HL-60 (cell line): ENCODE measurements at regions not wholly inside any gene's neighbourhood (a gene's known extent, or its start where the extent isn't known, plus 50 kb on each side); places are given as distances from the start of the nearest gene placed in this dataset.

Source experiments
- POLR2AphosphoS5 ChIP-seq: IDR thresholded peaks from 2 replicates; pipeline ENCODE4 v1.6.1; 2012; ENCODE audit warnings: low read depth
- TF ChIP-seq, protein P1 (sequence below): IDR thresholded peaks from one replicate; pipeline ENCODE4 v1.5.1; 2011; ENCODE audit warnings: low read length, control low read depth, inconsistent platforms; ENCODE audit not compliant: insufficient read depth

DNA sequence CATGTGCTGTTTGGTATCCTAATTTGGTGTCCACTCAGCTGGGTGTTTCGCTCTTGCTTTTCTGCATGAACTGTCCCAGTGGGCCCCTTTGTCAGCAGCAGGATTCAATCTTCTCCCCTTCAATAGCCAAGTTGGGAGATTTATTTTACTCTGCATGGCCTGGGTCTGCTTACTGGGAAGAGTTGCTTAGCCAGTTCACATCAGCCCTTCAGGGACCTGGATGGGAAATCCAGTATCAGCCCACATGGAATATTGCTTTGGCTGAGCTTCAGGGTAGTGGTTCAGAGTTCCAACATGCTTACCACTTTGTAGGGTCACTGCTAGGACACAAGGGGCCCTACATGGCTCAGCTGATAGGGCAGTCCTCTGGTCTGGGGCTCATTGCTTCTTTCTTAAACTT lies 93.0 kb upstream of the BOC start:
- no peak for TF ChIP-seq POLR2AphosphoS5
- TF ChIP-seq, protein P1, sequence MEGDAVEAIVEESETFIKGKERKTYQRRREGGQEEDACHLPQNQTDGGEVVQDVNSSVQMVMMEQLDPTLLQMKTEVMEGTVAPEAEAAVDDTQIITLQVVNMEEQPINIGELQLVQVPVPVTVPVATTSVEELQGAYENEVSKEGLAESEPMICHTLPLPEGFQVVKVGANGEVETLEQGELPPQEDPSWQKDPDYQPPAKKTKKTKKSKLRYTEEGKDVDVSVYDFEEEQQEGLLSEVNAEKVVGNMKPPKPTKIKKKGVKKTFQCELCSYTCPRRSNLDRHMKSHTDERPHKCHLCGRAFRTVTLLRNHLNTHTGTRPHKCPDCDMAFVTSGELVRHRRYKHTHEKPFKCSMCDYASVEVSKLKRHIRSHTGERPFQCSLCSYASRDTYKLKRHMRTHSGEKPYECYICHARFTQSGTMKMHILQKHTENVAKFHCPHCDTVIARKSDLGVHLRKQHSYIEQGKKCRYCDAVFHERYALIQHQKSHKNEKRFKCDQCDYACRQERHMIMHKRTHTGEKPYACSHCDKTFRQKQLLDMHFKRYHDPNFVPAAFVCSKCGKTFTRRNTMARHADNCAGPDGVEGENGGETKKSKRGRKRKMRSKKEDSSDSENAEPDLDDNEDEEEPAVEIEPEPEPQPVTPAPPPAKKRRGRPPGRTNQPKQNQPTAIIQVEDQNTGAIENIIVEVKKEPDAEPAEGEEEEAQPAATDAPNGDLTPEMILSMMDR = no peak
